Cerebellar nuclear complex (tissue), 1 donor: ENCODE measurements at regions not wholly inside any gene's neighbourhood (a gene's known extent, or its start where the extent isn't known, plus 50 kb on each side); places are given as distances from the start of the nearest gene placed in this dataset.
"Not testable (repeated sequence)": the region's sequence is repeated elsewhere in the genome, so short reads cannot be mapped to it uniquely, and the experiment has no call there.

ENCODE experiments used
- DNase-seq, 2 experiments: peaks; one replicate each; lab custom pipeline; 2025; lab: John Stamatoyannopoulos, UW

GRCh38 chr4:112708772-112709171 lies 71.8 kb downstream of the LARP7 start:
- no peak for DNase-seq

GRCh38 chr4:112714922-112715901 lies 78.3 kb downstream of the LARP7 start:
- no peak for DNase-seq

GRCh38 chr4:112717856-112718255 lies 80.9 kb downstream of the LARP7 start:
- no peak for DNase-seq

GRCh38 chr4:112721627-112722026 lies 84.7 kb downstream of the LARP7 start:
- no peak for DNase-seq

- no peak for DNase-seq
Observed at GRCh38 chr4:112726041-112726440, 89.1 kb downstream of the LARP7 start.

- DNase-seq: not testable (repeated sequence)
Observed at GRCh38 chr4:112727728-112728127, 90.8 kb downstream of the LARP7 start.

- no peak for DNase-seq
Observed at GRCh38 chr4:112731715-112732114, 94.8 kb downstream of the LARP7 start.

GRCh38 chr4:112732142-112732541 lies 95.2 kb downstream of the LARP7 start:
- DNase-seq: no peak

GRCh38 chr4:112735474-112735951 lies 98.6 kb downstream of the LARP7 start:
- DNase-seq: no peak

- no peak for DNase-seq
Observed at GRCh38 chr4:112736718-112737135, 99.8 kb downstream of the LARP7 start.

GRCh38 chr4:112739442-112739841 lies 102.5 kb downstream of the LARP7 start:
- no peak for DNase-seq

GRCh38 chr4:112747036-112747435 lies 110.1 kb downstream of the LARP7 start:
- no peak for DNase-seq

- DNase-seq: no peak
Observed at GRCh38 chr4:112748352-112748878, 111.5 kb downstream of the LARP7 start.

- DNase-seq: not testable (repeated sequence)
Observed at GRCh38 chr4:112750749-112751148, 113.8 kb downstream of the LARP7 start.

GRCh38 chr4:112751447-112751846 lies 114.5 kb downstream of the LARP7 start:
- no peak for DNase-seq

- DNase-seq: no peak
Observed at GRCh38 chr4:112752061-112752460, 115.1 kb downstream of the LARP7 start.

GRCh38 chr4:112752510-112752909 lies 115.6 kb downstream of the LARP7 start:
- no peak for DNase-seq

GRCh38 chr4:112753333-112753732 lies 116.4 kb downstream of the LARP7 start:
- no peak for DNase-seq

GRCh38 chr4:112759313-112759712 lies 122.4 kb downstream of the LARP7 start:
- no peak for DNase-seq

- no peak for DNase-seq
Observed at GRCh38 chr4:112765317-112765974, 128.5 kb downstream of the LARP7 start.

GRCh38 chr4:112766422-112766821 lies 129.5 kb downstream of the LARP7 start:
- DNase-seq: no peak

GRCh38 chr4:112767386-112767785 lies 130.4 kb downstream of the LARP7 start:
- no peak for DNase-seq

- no peak for DNase-seq
Observed at GRCh38 chr4:112770114-112770513, 133.2 kb downstream of the LARP7 start.
